Esophagus muscularis mucosa (tissue), 4 donors: ENCODE measurements at regions not wholly inside any gene's neighbourhood (a gene's known extent, or its start where the extent isn't known, plus 50 kb on each side); places are given as distances from the start of the nearest gene placed in this dataset.

Source experiments
- CTCF ChIP-seq, 3 experiments: fragments of 200-600 bp in 2 of 3; fragments of 450-650 bp in 1 of 3; sonication (generic) in 2 of 3; IDR thresholded peaks; one replicate each; pipeline ENCODE4 v1.5.1; 2017 to 2019; ENCODE audit warnings: antibody characterized with exemption in 3 of 3, mild to moderate bottlenecking in 2 of 3, moderate library complexity in 1 of 3
- EP300 ChIP-seq: sonication (generic); formaldehyde crosslinking; IDR thresholded peaks from one replicate; pipeline ENCODE4 v1.6.1; 2017; ENCODE audit warnings: antibody characterized with exemption
- POLR2AphosphoS5 ChIP-seq, 2 donors: sonication (generic); formaldehyde crosslinking; IDR thresholded peaks; one replicate each; pipeline ENCODE4 v1.6.1; 2017; ENCODE audit warnings: antibody characterized with exemption in 2 of 2

DNA sequence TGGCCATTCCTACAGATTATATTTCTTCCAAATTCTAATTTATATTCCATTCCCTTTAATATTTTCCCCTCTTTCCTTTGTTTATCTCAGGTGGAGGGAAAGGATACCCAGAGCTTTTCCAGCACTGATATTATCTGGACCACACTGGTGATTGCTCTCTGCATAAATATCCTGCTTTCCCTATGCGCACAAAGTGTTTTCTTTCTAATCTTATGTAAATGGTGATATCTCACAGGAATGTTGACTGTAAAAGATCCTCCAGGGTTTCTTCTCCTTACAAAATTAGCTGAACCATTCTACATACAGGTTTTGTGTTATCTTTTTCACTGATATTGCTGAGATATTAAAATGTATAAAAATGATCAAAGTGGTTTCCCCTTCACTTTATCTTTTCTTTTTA is 59.1 kb upstream of the GALNT13 start:
- TF ChIP-seq CTCF (IDR thresholded peaks at IDR 0.05), result no peak
- TF ChIP-seq POLR2AphosphoS5 (IDR thresholded peaks at IDR 0.05), result no peak
- TF ChIP-seq EP300, result no peak
